ENCODE measurements at regions not wholly inside any gene's neighbourhood (a gene's known extent, or its start where the extent isn't known, plus 50 kb on each side); places are given as distances from the start of the nearest gene placed in this dataset.
A peak's percentile ranks its signal among the peaks of the same experiment; 100 is the strongest.

- peaks cover 4 to 68% (median 48%) of the 10 kb centered on the region in 8 donors for H3K9me3 ChIP-seq
- H3K27ac ChIP-seq: no peak overlapping the region
- intact Hi-C loops (cut with DNase I; ENCODE audit: low total_unique reads): no loop called here
- H3K36me3 ChIP-seq: no peaks in the 10 kb centered on the region
- no peak overlapping the region for H3K4me3 ChIP-seq
- H3K27me3 ChIP-seq (replicated peaks in 1 of 7): no peaks in the 10 kb centered on the region
- DNase-seq: peak; percentile 48
- 72 to 80% (median 75%) methylated on average over 3 to 4 of the region's 4 CpGs for WGBS, 5 donors
- H3K4me1 ChIP-seq: no peaks in the 10 kb centered on the region
- TF ChIP-seq CTCF (IDR thresholded peaks at IDR 0.05 in 8 of 11, conservative IDR thresholded peaks at IDR 0.05 in 3 of 11): peak in 1 of 11 experiments; percentile 12
- no peak for TF ChIP-seq POLR2A (IDR thresholded peaks at IDR 0.05)
Measured at GRCh38 chr4:108492816-108493595, 127.4 kb upstream of the RPL34 start.

DNA sequence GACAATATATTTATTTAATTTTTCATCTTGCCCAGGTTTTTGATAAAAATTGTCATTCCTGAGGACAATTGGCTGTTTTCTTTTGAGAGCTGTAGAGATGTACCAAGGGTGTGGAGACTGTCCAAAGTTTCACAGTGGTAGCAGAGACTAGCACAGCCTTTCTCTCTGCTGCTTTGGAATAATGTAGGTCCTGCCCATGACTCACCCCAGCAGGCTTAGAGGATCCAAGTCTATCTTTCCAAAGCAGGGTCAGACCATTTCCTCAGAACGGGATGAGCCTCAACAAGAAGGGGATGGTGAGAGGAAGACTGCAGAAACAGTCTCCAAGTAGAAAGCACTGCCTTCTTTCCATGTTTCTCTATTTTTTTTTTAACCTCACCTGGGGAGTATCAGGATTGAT lies 131.5 kb upstream of the RPL34 start:
- WGBS, 5 donors: 35 to 71% (median 62%) methylated on average over 1 of the region's 1 CpG
- Histone ChIP-seq H3K27ac (no peak overlapping the region), H3K4me3 (no peak overlapping the region), H3K4me1 (no peaks in the 10 kb centered on the region), H3K9me3 (peaks cover 2 to 29% (median 19%) of the 10 kb centered on the region in 8 donors), H3K36me3 (no peaks in the 10 kb centered on the region), H3K27me3 (replicated peaks in 1 of 7) (no peaks in the 10 kb centered on the region)
- intact Hi-C loops (cut with DNase I; ENCODE audit: low total_unique reads): no loop called here
- no peak for DNase-seq
- no peak for TF ChIP-seq CTCF (IDR thresholded peaks at IDR 0.05 in 8 of 11, conservative IDR thresholded peaks at IDR 0.05 in 3 of 11)
- TF ChIP-seq POLR2AphosphoS5 (IDR thresholded peaks at IDR 0.05): no peak
- TF ChIP-seq POLR2A (IDR thresholded peaks at IDR 0.05): no peak

GRCh38 chr4:108486046-108486445 lies 134.3 kb upstream of the RPL34 start:
- Histone ChIP-seq H3K27ac (no peak overlapping the region), H3K9me3 (peaks cover 0 to 1% (median 0%) of the 10 kb centered on the region in 8 donors), H3K4me3 (no peak overlapping the region), H3K4me1 (peaks cover 0 to 12% (median 0%) of the 10 kb centered on the region in 6 donors), H3K27me3 (replicated peaks in 1 of 7) (no peaks in the 10 kb centered on the region), H3K36me3 (no peaks in the 10 kb centered on the region)
- intact Hi-C loops (cut with DNase I; ENCODE audit: low total_unique reads): no loop called here
- no peak for DNase-seq
- 38 to 70% (median 45%) methylated on average over 1 of the region's 1 CpG for WGBS, 5 donors
- TF ChIP-seq CTCF (IDR thresholded peaks at IDR 0.05 in 8 of 11, conservative IDR thresholded peaks at IDR 0.05 in 3 of 11): no peak
- no peak for TF ChIP-seq POLR2AphosphoS5 (IDR thresholded peaks at IDR 0.05)
- TF ChIP-seq POLR2A (IDR thresholded peaks at IDR 0.05): no peak

- intact Hi-C loops (cut with DNase I; ENCODE audit: low total_unique reads): no loop called here
- WGBS, 5 donors: 79 to 90% (median 86%) methylated on average over 1 of the region's 1 CpG
- no peaks in the 10 kb centered on the region for H3K9me3 ChIP-seq
- no peak for DNase-seq
- H3K27ac ChIP-seq: no peak overlapping the region
- H3K4me3 ChIP-seq: no peak overlapping the region
- H3K27me3 ChIP-seq (replicated peaks in 1 of 7): no peaks in the 10 kb centered on the region
- no peaks in the 10 kb centered on the region for H3K36me3 ChIP-seq
- peaks cover 0 to 12% (median 0%) of the 10 kb centered on the region in 6 donors for H3K4me1 ChIP-seq
- no peak for TF ChIP-seq CTCF (IDR thresholded peaks at IDR 0.05 in 8 of 11, conservative IDR thresholded peaks at IDR 0.05 in 3 of 11)
Measured at GRCh38 chr4:108484187-108484586, 136.2 kb upstream of the RPL34 start.
